SK-N-SH (cell line): ENCODE measurements at regions not wholly inside any gene's neighbourhood (a gene's known extent, or its start where the extent isn't known, plus 50 kb on each side); places are given as distances from the start of the nearest gene placed in this dataset.

ENCODE experiments used
- CTCF ChIA-PET: fragments of 300-600, 350-600 bp; formaldehyde crosslinking; extraction: SDS; loops from one replicate; lab custom pipeline; 2021; lab: Yijun Ruan, JAX
- POLR2A ChIA-PET: fragments of 350-600 bp; sonication (Branson Sonifier 250); formaldehyde crosslinking; extraction: SDS; loops from one replicate; lab custom pipeline; 2020; ENCODE audit warnings: antibody characterized with exemption, inconsistent platforms; lab: Yijun Ruan, JAX
- DNase-seq: peaks from one replicate; pipeline ENCODE4 v3.0.0; 2012
- H2AFZ ChIP-seq: fragments of 200-600 bp; sonication (generic); 2 replicates; pipeline ENCODE4 v1.8.1; 2016; ENCODE audit warnings: antibody characterized with exemption, mild to moderate bottlenecking, low read depth
- H3F3A ChIP-seq: fragments of 200-600 bp; sonication (generic); replicated peaks from 2 replicates; pipeline ENCODE3; 2016; ENCODE audit warnings: antibody characterized with exemption, mild to moderate bottlenecking; ENCODE audit not compliant: insufficient read depth
- H3K27ac ChIP-seq, 2 experiments: fragments of 200-500 bp in 1 of 2; fragments of 200-600 bp in 1 of 2; sonication (Bioruptor generic) in 1 of 2; sonication (generic), shearing (Covaris generic) in 1 of 2; 2 replicates each; pipeline versions ENCODE4 v1.5.1 to v1.6.1; 2014 to 2016; ENCODE audit warnings: low read depth in 2 of 2, inconsistent platforms in 1 of 2, low read length in 1 of 2, mild to moderate bottlenecking in 1 of 2, mixed read lengths in 1 of 2
- H3K27me3 ChIP-seq: fragments of 200-600 bp; sonication (generic), shearing (Covaris generic); 2 replicates; pipeline ENCODE4 v1.6.1; 2016; ENCODE audit warnings: mixed run types; ENCODE audit not compliant: insufficient read depth
- H3K36me3 ChIP-seq, 2 experiments: fragments of 200-500 bp in 1 of 2; fragments of 200-600 bp in 1 of 2; sonication (Bioruptor generic) in 1 of 2; sonication (generic) in 1 of 2; replicated peaks in 1 of 2; 2 replicates each; pipeline versions ENCODE3 to v1.5.1; 2014 to 2016; ENCODE audit warnings: low read length in 1 of 2, mild to moderate bottlenecking in 1 of 2; ENCODE audit not compliant: insufficient read depth in 2 of 2, control insufficient read depth in 1 of 2
- H3K4me1 ChIP-seq, 2 experiments: fragments of 200-500 bp in 1 of 2; fragments of 200-600 bp in 1 of 2; sonication (Bioruptor generic) in 1 of 2; sonication (generic), shearing (Covaris generic) in 1 of 2; 2 replicates each; pipeline versions ENCODE4 v1.5.1 to v1.6.1; 2014 to 2016; ENCODE audit warnings: low read depth in 1 of 2, low read length in 1 of 2, mixed run types in 1 of 2; ENCODE audit not compliant: insufficient read depth in 2 of 2, control insufficient read depth in 1 of 2
- H3K4me2 ChIP-seq: fragments of 200-600 bp; sonication (generic), shearing (Covaris generic); 2 replicates; pipeline ENCODE4 v1.6.1; 2017; ENCODE audit warnings: mixed run types
- H3K4me3 ChIP-seq, 2 experiments: fragments of 200-500 bp in 1 of 2; fragments of 200-600 bp in 1 of 2; sonication (Bioruptor generic) in 1 of 2; sonication (generic), shearing (Covaris generic) in 1 of 2; 2 replicates each; pipeline versions ENCODE4 v1.5.1 to v1.8.1; 2014 to 2016; ENCODE audit warnings: low read depth in 2 of 2, inconsistent platforms in 1 of 2, low read length in 1 of 2, mild to moderate bottlenecking in 1 of 2, mixed read lengths in 1 of 2, moderate library complexity in 1 of 2
- H3K79me2 ChIP-seq: fragments of 200-600 bp; sonication (generic); 2 replicates; pipeline ENCODE4 v1.8.1; 2017; ENCODE audit warnings: mild to moderate bottlenecking; ENCODE audit not compliant: insufficient read depth
- H3K9ac ChIP-seq: fragments of 200-600 bp; sonication (generic); 2 replicates; pipeline ENCODE4 v1.6.1; 2017; ENCODE audit warnings: mixed run types
- H3K9me2 ChIP-seq: fragments of 200-600 bp; sonication (generic); 2 replicates; pipeline ENCODE4 v1.6.1; 2017; ENCODE audit warnings: mixed run types
- H3K9me3 ChIP-seq: fragments of 200-600 bp; sonication (generic); 2 replicates; pipeline ENCODE4 v1.6.1; 2017; ENCODE audit warnings: mixed run types, mild to moderate bottlenecking, moderate library complexity
- H4K20me1 ChIP-seq: fragments of 200-600 bp; sonication (generic); 2 replicates; pipeline ENCODE4 v1.6.1; 2017; ENCODE audit warnings: mild to moderate bottlenecking, mixed run types; ENCODE audit not compliant: insufficient read depth
- CHD2 ChIP-seq: fragments of 150-350 bp; IDR thresholded peaks from 2 replicates; pipeline ENCODE4 v1.6.1; 2018; ENCODE audit warnings: low read length; ENCODE audit not compliant: partially characterized antibody
- EZH2phosphoT487 ChIP-seq: fragments of 200-600 bp; sonication (generic); IDR thresholded peaks from 2 replicates; pipeline ENCODE4 v1.6.1; 2017; ENCODE audit warnings: low read depth, mixed run types, mild to moderate bottlenecking, antibody characterized with exemption, moderate library complexity, borderline replicate concordance
- FOSL2 ChIP-seq: IDR thresholded peaks from 2 replicates; pipeline ENCODE4 v1.4.0; 2012; ENCODE audit warnings: low read depth, mild to moderate bottlenecking, moderate library complexity, borderline replicate concordance
- FOXJ3 ChIP-seq: sonication (generic); formaldehyde crosslinking; IDR thresholded peaks from 2 replicates; pipeline ENCODE4 v1.5.1; 2020; ENCODE audit warnings: mild to moderate bottlenecking, missing genetic modification reagents
- FOXM1 ChIP-seq: IDR thresholded peaks from 2 replicates; pipeline ENCODE4 v1.4.0; 2012; ENCODE audit warnings: low read depth, mild to moderate bottlenecking
- GABPA ChIP-seq: IDR thresholded peaks from 2 replicates; pipeline ENCODE4 v1.4.0; 2012; ENCODE audit warnings: low read depth, mild to moderate bottlenecking
- GATA2 ChIP-seq: sonication (generic); formaldehyde crosslinking; IDR thresholded peaks from 2 replicates; pipeline ENCODE4 v1.5.0; 2020; ENCODE audit warnings: mild to moderate bottlenecking, missing genetic modification reagents
- MAX ChIP-seq: IDR thresholded peaks from 2 replicates; pipeline ENCODE4 v1.4.0; 2012; ENCODE audit warnings: low read depth
- MEF2A ChIP-seq: IDR thresholded peaks from 2 replicates; pipeline ENCODE4 v1.4.0; 2012; ENCODE audit warnings: low read depth, borderline replicate concordance
- NFIC ChIP-seq: IDR thresholded peaks from 2 replicates; pipeline ENCODE4 v1.4.0; 2012; ENCODE audit warnings: borderline replicate concordance
- NRF1 ChIP-seq: IDR thresholded peaks from 2 replicates; pipeline ENCODE4 v1.6.1; 2012; ENCODE audit warnings: low read depth, mild to moderate bottlenecking, low read length
- PBX3 ChIP-seq: IDR thresholded peaks from 2 replicates; pipeline ENCODE4; 2012
- RCOR1 ChIP-seq: fragments of 150-350 bp; IDR thresholded peaks from 2 replicates; pipeline ENCODE4 v1.6.1; 2017; ENCODE audit warnings: antibody characterized with exemption, low read length
- RFX5 ChIP-seq: IDR thresholded peaks from 2 replicates; pipeline ENCODE4 v1.6.1; 2012; ENCODE audit warnings: mild to moderate bottlenecking, improper control_type of control experiment, low read length
- RXRA ChIP-seq: IDR thresholded peaks from 2 replicates; pipeline ENCODE4 v1.4.0; 2012; ENCODE audit warnings: low read depth, mild to moderate bottlenecking, borderline replicate concordance
- SMC3 ChIP-seq: IDR thresholded peaks from 2 replicates; pipeline ENCODE4 v1.6.1; 2012; ENCODE audit warnings: low read depth, low read length, improper control_type of control experiment
- TAF1 ChIP-seq: IDR thresholded peaks from 2 replicates; pipeline ENCODE4 v1.6.1; 2012; ENCODE audit warnings: low read depth, mild to moderate bottlenecking, low read length, moderate library complexity, borderline replicate concordance
- TCF12 ChIP-seq: IDR thresholded peaks from 2 replicates; pipeline ENCODE4 v1.4.0; 2012
- TEAD4 ChIP-seq: IDR thresholded peaks from 2 replicates; pipeline ENCODE4 v1.4.0; 2012; ENCODE audit warnings: mild to moderate bottlenecking, borderline replicate concordance; ENCODE audit not compliant: insufficient read depth
- USF2 ChIP-seq: fragments of 150-350 bp; IDR thresholded peaks from 2 replicates; pipeline ENCODE4 v1.6.1; 2017; ENCODE audit warnings: antibody characterized with exemption, low read length, low read depth, borderline replicate concordance
- YY1 ChIP-seq: IDR thresholded peaks from 2 replicates; pipeline ENCODE4 v1.4.0; 2012; ENCODE audit warnings: low read depth, mild to moderate bottlenecking
- whole genome bisulfite sequencing: methylation state at CpG from one replicate; pipeline ENCODE4 v1.1.6; 2017; ENCODE audit warnings: low lambda C conversion rate; 5-methylcytosine and 5-hydroxymethylcytosine counted together
- TF ChIP-seq, protein P1 (sequence below): fragments of 150-350 bp; IDR thresholded peaks from 2 replicates; pipeline ENCODE4 v1.6.1; 2016; ENCODE audit warnings: mild to moderate bottlenecking, low read depth, low read length
- TF ChIP-seq, protein P2 (sequence below): IDR thresholded peaks from 2 replicates; pipeline ENCODE4 v1.4.0; 2012; ENCODE audit warnings: low read depth, borderline replicate concordance

- 35% methylated on average over 5 of the region's 5 CpGs for WGBS
- Histone ChIP-seq H4K20me1 (no peaks in the 10 kb centered on the region), H3K27ac (no peak overlapping the region), H3K4me3 (no peak overlapping the region), H3K9me2 (no peaks in the 10 kb centered on the region), H3K9ac (no peak overlapping the region), H3F3A (no peaks in the 10 kb centered on the region), H3K4me1 (no peaks in the 10 kb centered on the region), H3K79me2 (no peaks in the 10 kb centered on the region), H3K4me2 (no peak overlapping the region), H3K9me3 (no peaks in the 10 kb centered on the region), H3K36me3 (no peaks in the 10 kb centered on the region), H2AFZ (no peak overlapping the region), H3K27me3 (no peaks in the 10 kb centered on the region)
- TF ChIP-seq NFIC (no peak), MEF2A (no peak), GABPA (no peak), TCF12 (no peak), FOSL2 (no peak), RFX5 (no peak), USF2 (no peak), PBX3 (no peak), GATA2 (CRISPR knock-in tag) (no peak), FOXM1 (no peak)
- TF ChIP-seq, protein P1, sequence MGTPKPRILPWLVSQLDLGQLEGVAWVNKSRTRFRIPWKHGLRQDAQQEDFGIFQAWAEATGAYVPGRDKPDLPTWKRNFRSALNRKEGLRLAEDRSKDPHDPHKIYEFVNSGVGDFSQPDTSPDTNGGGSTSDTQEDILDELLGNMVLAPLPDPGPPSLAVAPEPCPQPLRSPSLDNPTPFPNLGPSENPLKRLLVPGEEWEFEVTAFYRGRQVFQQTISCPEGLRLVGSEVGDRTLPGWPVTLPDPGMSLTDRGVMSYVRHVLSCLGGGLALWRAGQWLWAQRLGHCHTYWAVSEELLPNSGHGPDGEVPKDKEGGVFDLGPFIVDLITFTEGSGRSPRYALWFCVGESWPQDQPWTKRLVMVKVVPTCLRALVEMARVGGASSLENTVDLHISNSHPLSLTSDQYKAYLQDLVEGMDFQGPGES = no peak
- no peak for DNase-seq
- POLR2A ChIA-PET = no interaction called here
- CTCF ChIA-PET = no interaction called here
Measured at GRCh38 chr9:82216435-82216834, 227.9 kb downstream of the SPATA31D1 start.

DNA sequence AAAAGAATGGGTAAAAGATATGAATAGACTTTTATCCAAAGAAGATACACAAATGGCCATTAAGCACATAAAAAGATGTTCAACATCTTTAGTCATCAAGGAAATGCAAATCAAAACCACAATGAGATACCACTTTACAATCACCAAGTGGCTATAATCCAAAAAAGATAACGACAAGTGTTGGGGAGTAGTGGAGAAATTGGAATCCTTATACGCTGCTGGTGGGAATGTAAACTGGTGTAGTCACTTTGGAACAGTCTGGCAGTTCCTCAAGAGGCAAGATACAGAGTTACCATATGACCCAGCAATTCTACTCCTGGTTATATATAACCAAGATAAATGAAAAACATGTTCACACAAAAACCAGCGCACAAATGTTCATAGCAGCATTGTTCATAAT lies 234.9 kb downstream of the SPATA31D1 start:
- no peak overlapping the region for H2AFZ ChIP-seq
- H3K9me2 ChIP-seq = no peaks in the 10 kb centered on the region
- CTCF ChIA-PET = no interaction called here
- H3F3A ChIP-seq = no peaks in the 10 kb centered on the region
- H3K79me2 ChIP-seq = no peaks in the 10 kb centered on the region
- H3K4me2 ChIP-seq = no peak overlapping the region
- H3K4me1 ChIP-seq = no peaks in the 10 kb centered on the region
- H3K27ac ChIP-seq = no peak overlapping the region
- H3K36me3 ChIP-seq = no peaks in the 10 kb centered on the region
- H3K27me3 ChIP-seq = no peaks in the 10 kb centered on the region
- H3K9ac ChIP-seq = no peak overlapping the region
- H4K20me1 ChIP-seq = no peaks in the 10 kb centered on the region
- 58% methylated on average over 3 of the region's 3 CpGs for WGBS
- H3K4me3 ChIP-seq = no peak overlapping the region
- DNase-seq = no peak
- POLR2A ChIA-PET = no interaction called here
- H3K9me3 ChIP-seq = no peaks in the 10 kb centered on the region
- no peak for TF ChIP-seq GABPA
- TF ChIP-seq, protein P2, sequence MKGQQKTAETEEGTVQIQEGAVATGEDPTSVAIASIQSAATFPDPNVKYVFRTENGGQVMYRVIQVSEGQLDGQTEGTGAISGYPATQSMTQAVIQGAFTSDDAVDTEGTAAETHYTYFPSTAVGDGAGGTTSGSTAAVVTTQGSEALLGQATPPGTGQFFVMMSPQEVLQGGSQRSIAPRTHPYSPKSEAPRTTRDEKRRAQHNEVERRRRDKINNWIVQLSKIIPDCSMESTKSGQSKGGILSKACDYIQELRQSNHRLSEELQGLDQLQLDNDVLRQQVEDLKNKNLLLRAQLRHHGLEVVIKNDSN = no peak
- TF ChIP-seq NRF1 = no peak
- TF ChIP-seq USF2 = no peak
- no peak for TF ChIP-seq RCOR1
- TF ChIP-seq TAF1 = no peak
- TF ChIP-seq MAX = no peak
- no peak for TF ChIP-seq RXRA
- no peak for TF ChIP-seq TEAD4
- TF ChIP-seq YY1 = no peak
- TF ChIP-seq TCF12 = no peak
- TF ChIP-seq FOXJ3 (CRISPR knock-in tag) = no peak
- TF ChIP-seq EZH2phosphoT487 = no peak
- TF ChIP-seq SMC3 = no peak
- TF ChIP-seq CHD2 = no peak
